GM12891 (cell line): ENCODE measurements at regions not wholly inside any gene's neighbourhood (a gene's known extent, or its start where the extent isn't known, plus 50 kb on each side); places are given as distances from the start of the nearest gene placed in this dataset.

Source experiments
- PAX5 ChIP-seq: IDR thresholded peaks from 2 replicates; pipeline ENCODE4 v1.6.1; 2011; ENCODE audit warnings: low read length, moderate library complexity, mild to moderate bottlenecking; ENCODE audit not compliant: insufficient read depth, severe bottlenecking
- POLR2A ChIP-seq: IDR thresholded peaks from 2 replicates; pipeline ENCODE4 v1.6.1; 2011; ENCODE audit warnings: low read depth, low read length, control low read depth
- POLR2AphosphoS5 ChIP-seq: IDR thresholded peaks from 2 replicates; pipeline ENCODE4 v1.6.1; 2011; ENCODE audit warnings: low read depth, low read length, control low read depth
- SPI1 ChIP-seq: IDR thresholded peaks from 2 replicates; pipeline ENCODE4 v1.6.1; 2011; ENCODE audit warnings: low read depth, low read length, control low read depth
- TAF1 ChIP-seq: IDR thresholded peaks from 2 replicates; pipeline ENCODE4 v1.6.1; 2011; ENCODE audit warnings: low read depth, low read length, control low read depth

GRCh38 chr6:144416773-144417172 lies 131.6 kb downstream of the UTRN start:
- TF ChIP-seq PAX5 (no peak), POLR2A (no peak), POLR2AphosphoS5 (no peak), SPI1 (no peak), TAF1 (no peak)
